ENCODE measurements at regions not wholly inside any gene's neighbourhood (a gene's known extent, or its start where the extent isn't known, plus 50 kb on each side); places are given as distances from the start of the nearest gene placed in this dataset.
"Not testable (repeated sequence)": the region's sequence is repeated elsewhere in the genome, so short reads cannot be mapped to it uniquely, and the experiment has no call there.

DNA sequence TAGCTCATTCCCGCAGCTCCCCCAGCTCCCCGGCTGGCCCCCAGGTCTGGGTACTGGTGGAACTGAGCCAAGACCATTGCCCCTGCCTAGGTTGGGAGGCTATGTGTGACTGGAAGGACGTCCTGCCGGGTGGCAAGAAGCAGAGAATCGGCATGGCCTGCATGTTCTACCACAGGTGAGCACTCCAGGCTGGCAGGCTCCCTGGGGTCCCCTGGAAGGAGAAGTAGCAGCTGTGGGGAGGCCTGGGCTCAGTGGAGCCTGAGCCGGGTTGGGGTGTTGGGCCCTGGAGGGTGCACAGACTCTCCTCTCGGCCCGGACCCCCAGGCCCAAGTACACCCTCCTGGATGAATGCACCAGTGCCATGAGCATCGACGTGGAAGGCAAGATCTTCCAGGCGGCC, 202.6 kb downstream of the CCT8L2 start:
- not testable (repeated sequence) for H3K4ac ChIP-seq (ENCODE audit: low read length); H3K18ac ChIP-seq (ENCODE audit: low read length); H2AK5ac ChIP-seq (ENCODE audit: low read depth, low read length); H2BK15ac ChIP-seq (ENCODE audit: low read length); H3K9ac ChIP-seq (ENCODE audit: low read depth, low read length, poor library complexity); H2BK5ac ChIP-seq (ENCODE audit: low read length); H2BK12ac ChIP-seq (ENCODE audit: low read length); H4K91ac ChIP-seq (ENCODE audit: low read depth, low read length, poor library complexity); H3K79me1 ChIP-seq (ENCODE audit: low read depth, low read length); H3K9me3 ChIP-seq (replicated peaks in 1 of 2; ENCODE audit: control insufficient read depth in 2 of 2, insufficient read depth in 1 of 2, low read depth in 1 of 2, low read length in 2 of 2); H3K36me3 ChIP-seq (replicated peaks in 1 of 2; ENCODE audit: control insufficient read depth in 2 of 2, insufficient read depth in 2 of 2, low read length in 2 of 2); H3K4me1 ChIP-seq (ENCODE audit: control insufficient read depth in 2 of 2, insufficient read depth in 1 of 2, low read depth in 1 of 2, low read length in 2 of 2); H2BK120ac ChIP-seq (ENCODE audit: low read depth, low read length); H3K27ac ChIP-seq (replicated peaks; ENCODE audit: low read length); H4K8ac ChIP-seq (ENCODE audit: low read depth, low read length); H2AFZ ChIP-seq (ENCODE audit: low read length); DNase-seq (ENCODE audit: low spot score); H3K4me2 ChIP-seq (ENCODE audit: insufficient read depth, low read length, poor library complexity, severe bottlenecking); H3K14ac ChIP-seq (ENCODE audit: low read length); H3K23ac ChIP-seq (ENCODE audit: low read depth, low read length, poor library complexity); H3K27me3 ChIP-seq (ENCODE audit: control insufficient read depth in 3 of 3, insufficient read depth in 3 of 3, low read depth in 1 of 3, low read length in 3 of 3); H3K4me3 ChIP-seq (ENCODE audit: low read length in 2 of 2)
- no CpG with 5 or more reads among the region's 11 CpGs for WGBS, 2 donors (ENCODE audit: extremely low coverage in 2 of 2, insufficient read length in 2 of 2, insufficient replicate concordance in 1 of 2)

DNA sequence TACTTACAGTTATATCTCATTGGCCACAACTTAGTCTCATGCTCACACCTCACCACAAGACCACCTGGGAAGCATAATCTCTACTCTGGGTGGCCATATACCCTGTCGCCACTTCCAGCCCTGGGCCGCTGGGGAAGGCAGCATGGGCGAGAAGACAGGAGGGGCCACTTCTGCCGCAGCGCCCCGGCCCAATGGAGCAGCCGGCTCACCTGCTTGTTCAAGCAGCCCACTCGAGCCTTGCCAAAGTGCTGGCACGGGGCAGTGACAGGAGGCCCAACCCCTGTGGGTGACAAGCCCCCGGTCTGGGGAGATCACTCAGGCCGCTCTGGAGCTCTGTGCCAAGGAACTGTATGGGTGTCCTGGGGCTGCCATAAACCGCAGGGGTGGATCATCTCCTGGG, 203.4 kb downstream of the CCT8L2 start:
- H2BK15ac ChIP-seq (ENCODE audit: low read length); H3K4me3 ChIP-seq (ENCODE audit: low read length in 2 of 2); H3K4me1 ChIP-seq (ENCODE audit: control insufficient read depth in 2 of 2, insufficient read depth in 1 of 2, low read depth in 1 of 2, low read length in 2 of 2); H3K27me3 ChIP-seq (ENCODE audit: control insufficient read depth in 3 of 3, insufficient read depth in 3 of 3, low read depth in 1 of 3, low read length in 3 of 3); H3K14ac ChIP-seq (ENCODE audit: low read length); H3K9me3 ChIP-seq (replicated peaks in 1 of 2; ENCODE audit: control insufficient read depth in 2 of 2, insufficient read depth in 1 of 2, low read depth in 1 of 2, low read length in 2 of 2); H3K9ac ChIP-seq (ENCODE audit: low read depth, low read length, poor library complexity); H3K4me2 ChIP-seq (ENCODE audit: insufficient read depth, low read length, poor library complexity, severe bottlenecking); H3K27ac ChIP-seq (replicated peaks; ENCODE audit: low read length); H2AFZ ChIP-seq (ENCODE audit: low read length); DNase-seq (ENCODE audit: low spot score); H3K36me3 ChIP-seq (replicated peaks in 1 of 2; ENCODE audit: control insufficient read depth in 2 of 2, insufficient read depth in 2 of 2, low read length in 2 of 2); H3K18ac ChIP-seq (ENCODE audit: low read length); H3K79me1 ChIP-seq (ENCODE audit: low read depth, low read length); H2AK5ac ChIP-seq (ENCODE audit: low read depth, low read length); H4K91ac ChIP-seq (ENCODE audit: low read depth, low read length, poor library complexity); H2BK5ac ChIP-seq (ENCODE audit: low read length); H3K4ac ChIP-seq (ENCODE audit: low read length); H4K8ac ChIP-seq (ENCODE audit: low read depth, low read length); H3K23ac ChIP-seq (ENCODE audit: low read depth, low read length, poor library complexity); H2BK12ac ChIP-seq (ENCODE audit: low read length); H2BK120ac ChIP-seq (ENCODE audit: low read depth, low read length): not testable (repeated sequence)
- WGBS, 2 donors (ENCODE audit: extremely low coverage in 2 of 2, insufficient read length in 2 of 2, insufficient replicate concordance in 1 of 2), result no CpG with 5 or more reads among the region's 12 CpGs

DNA sequence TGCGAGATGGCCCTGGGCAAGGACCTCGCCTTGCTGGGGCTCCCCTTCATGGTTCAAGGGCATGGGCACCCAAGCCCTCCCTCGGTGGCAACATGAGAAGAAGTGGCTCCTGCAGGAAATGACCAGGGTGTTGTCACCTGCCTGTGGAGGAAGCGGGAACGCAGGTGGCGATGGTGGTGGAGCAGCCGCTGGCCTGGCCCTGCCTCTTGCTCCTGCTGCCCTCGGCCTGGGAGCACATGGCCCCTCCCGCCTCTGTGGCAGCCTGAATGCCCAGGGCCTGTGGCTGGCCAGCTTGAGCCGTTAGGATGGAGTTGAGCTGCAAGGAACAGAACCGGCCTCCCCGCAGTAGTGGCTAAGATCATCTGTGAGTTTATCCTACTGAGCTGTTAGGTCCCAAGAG, 204.0 kb downstream of the CCT8L2 start:
- H4K91ac ChIP-seq (ENCODE audit: low read depth, low read length, poor library complexity); H2BK15ac ChIP-seq (ENCODE audit: low read length); H2BK120ac ChIP-seq (ENCODE audit: low read depth, low read length); DNase-seq (ENCODE audit: low spot score); H3K14ac ChIP-seq (ENCODE audit: low read length); H2BK5ac ChIP-seq (ENCODE audit: low read length); H3K4ac ChIP-seq (ENCODE audit: low read length); H3K9ac ChIP-seq (ENCODE audit: low read depth, low read length, poor library complexity); H3K9me3 ChIP-seq (replicated peaks in 1 of 2; ENCODE audit: control insufficient read depth in 2 of 2, insufficient read depth in 1 of 2, low read depth in 1 of 2, low read length in 2 of 2); H3K27ac ChIP-seq (replicated peaks; ENCODE audit: low read length); H4K8ac ChIP-seq (ENCODE audit: low read depth, low read length); H2BK12ac ChIP-seq (ENCODE audit: low read length); H3K36me3 ChIP-seq (replicated peaks in 1 of 2; ENCODE audit: control insufficient read depth in 2 of 2, insufficient read depth in 2 of 2, low read length in 2 of 2); H2AK5ac ChIP-seq (ENCODE audit: low read depth, low read length); H3K27me3 ChIP-seq (ENCODE audit: control insufficient read depth in 3 of 3, insufficient read depth in 3 of 3, low read depth in 1 of 3, low read length in 3 of 3); H3K23ac ChIP-seq (ENCODE audit: low read depth, low read length, poor library complexity); H3K4me2 ChIP-seq (ENCODE audit: insufficient read depth, low read length, poor library complexity, severe bottlenecking); H3K4me1 ChIP-seq (ENCODE audit: control insufficient read depth in 2 of 2, insufficient read depth in 1 of 2, low read depth in 1 of 2, low read length in 2 of 2); H3K18ac ChIP-seq (ENCODE audit: low read length); H2AFZ ChIP-seq (ENCODE audit: low read length); H3K4me3 ChIP-seq (ENCODE audit: low read length in 2 of 2); H3K79me1 ChIP-seq (ENCODE audit: low read depth, low read length): not testable (repeated sequence)
- WGBS, 2 donors (ENCODE audit: extremely low coverage in 2 of 2, insufficient read length in 2 of 2, insufficient replicate concordance in 1 of 2), result no CpG with 5 or more reads among the region's 12 CpGs

DNA sequence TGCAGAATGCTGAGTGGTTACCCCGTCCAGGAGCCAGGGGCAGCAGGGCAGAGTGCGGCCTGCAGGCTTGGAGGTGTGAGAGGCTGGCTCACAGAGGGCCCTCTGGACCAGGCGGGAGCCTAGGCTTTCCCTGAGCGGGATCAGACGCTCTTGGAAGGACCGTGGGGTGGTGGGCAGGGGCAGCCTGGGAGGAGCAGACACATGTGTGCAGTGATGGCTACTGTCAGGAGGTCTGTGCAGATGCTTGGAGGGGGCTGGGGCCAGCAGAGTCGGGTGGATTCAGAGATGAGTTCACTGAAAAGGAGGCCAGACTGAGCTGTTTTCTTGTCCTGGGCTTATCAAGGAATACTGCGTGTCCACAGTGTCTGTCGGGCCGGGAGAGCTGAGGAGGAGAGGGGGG, 204.5 kb downstream of the CCT8L2 start:
- not testable (repeated sequence) for H2AFZ ChIP-seq (ENCODE audit: low read length); H2BK5ac ChIP-seq (ENCODE audit: low read length); H2BK15ac ChIP-seq (ENCODE audit: low read length); H3K4me3 ChIP-seq (ENCODE audit: low read length in 2 of 2); H3K18ac ChIP-seq (ENCODE audit: low read length); H3K4me1 ChIP-seq (ENCODE audit: control insufficient read depth in 2 of 2, insufficient read depth in 1 of 2, low read depth in 1 of 2, low read length in 2 of 2); H3K23ac ChIP-seq (ENCODE audit: low read depth, low read length, poor library complexity); H2AK5ac ChIP-seq (ENCODE audit: low read depth, low read length); H3K36me3 ChIP-seq (replicated peaks in 1 of 2; ENCODE audit: control insufficient read depth in 2 of 2, insufficient read depth in 2 of 2, low read length in 2 of 2); H3K79me1 ChIP-seq (ENCODE audit: low read depth, low read length); H3K14ac ChIP-seq (ENCODE audit: low read length); H2BK12ac ChIP-seq (ENCODE audit: low read length); H4K91ac ChIP-seq (ENCODE audit: low read depth, low read length, poor library complexity); H4K8ac ChIP-seq (ENCODE audit: low read depth, low read length); H3K4ac ChIP-seq (ENCODE audit: low read length); H3K27me3 ChIP-seq (ENCODE audit: control insufficient read depth in 3 of 3, insufficient read depth in 3 of 3, low read depth in 1 of 3, low read length in 3 of 3); H2BK120ac ChIP-seq (ENCODE audit: low read depth, low read length); H3K9ac ChIP-seq (ENCODE audit: low read depth, low read length, poor library complexity); H3K27ac ChIP-seq (replicated peaks; ENCODE audit: low read length); DNase-seq (ENCODE audit: low spot score); H3K9me3 ChIP-seq (replicated peaks in 1 of 2; ENCODE audit: control insufficient read depth in 2 of 2, insufficient read depth in 1 of 2, low read depth in 1 of 2, low read length in 2 of 2); H3K4me2 ChIP-seq (ENCODE audit: insufficient read depth, low read length, poor library complexity, severe bottlenecking)
- WGBS, 2 donors (ENCODE audit: extremely low coverage in 2 of 2, insufficient read length in 2 of 2, insufficient replicate concordance in 1 of 2), result no CpG with 5 or more reads among the region's 10 CpGs

All from neuronal stem cell (in vitro differentiated cells).